ENCODE measurements at regions not wholly inside any gene's neighbourhood (a gene's known extent, or its start where the extent isn't known, plus 50 kb on each side); places are given as distances from the start of the nearest gene placed in this dataset.

GRCh38 chr16:64440005-64440404 is 681.9 kb downstream of the CDH11 start:
- H3K27ac ChIP-seq (replicated peaks), result no peak overlapping the region
- no peak overlapping the region for H3K4me3 ChIP-seq (replicated peaks; ENCODE audit: insufficient read depth, low read length)
- DNase-seq (ENCODE audit: low read depth in 1 of 2, low spot score in 1 of 2), result no peak
- TF ChIP-seq CTCF (IDR thresholded peaks at IDR 0.05; ENCODE audit: insufficient read depth, low read length), result no peak
- TF ChIP-seq REST (IDR thresholded peaks at IDR 0.05; ENCODE audit: insufficient replicate concordance, low read depth), result no peak
- TF ChIP-seq SPI1 (IDR thresholded peaks at IDR 0.05; ENCODE audit: borderline replicate concordance, low read depth), result no peak
- TF ChIP-seq GABPA (IDR thresholded peaks at IDR 0.05; ENCODE audit: low read depth), result no peak
- TF ChIP-seq POLR2AphosphoS5 (IDR thresholded peaks at IDR 0.05; ENCODE audit: low read depth), result no peak
- H3K27me3 ChIP-seq (ENCODE audit: insufficient read depth, poor library complexity, severe bottlenecking), result no peaks in the 10 kb centered on the region

- DNase-seq (ENCODE audit: low read depth in 1 of 2, low spot score in 1 of 2), result no peak
These were observed 684.0 kb downstream of the CDH11 start for GRCh38 chr16:64437706-64438324.

GRCh38 chr16:64434526-64435069 is 687.3 kb downstream of the CDH11 start:
- Histone ChIP-seq H3K27me3 (ENCODE audit: insufficient read depth, poor library complexity, severe bottlenecking) (no peaks in the 10 kb centered on the region), H3K27ac (replicated peaks) (no peak overlapping the region), H3K4me3 (replicated peaks; ENCODE audit: insufficient read depth, low read length) (no peak overlapping the region)
- TF ChIP-seq POLR2AphosphoS5 (IDR thresholded peaks at IDR 0.05; ENCODE audit: low read depth) (no peak), SPI1 (IDR thresholded peaks at IDR 0.05; ENCODE audit: borderline replicate concordance, low read depth) (no peak), CTCF (IDR thresholded peaks at IDR 0.05; ENCODE audit: insufficient read depth, low read length) (no peak), GABPA (IDR thresholded peaks at IDR 0.05; ENCODE audit: low read depth) (no peak), REST (IDR thresholded peaks at IDR 0.05; ENCODE audit: insufficient replicate concordance, low read depth) (no peak)
- DNase-seq (ENCODE audit: low read depth in 1 of 2, low spot score in 1 of 2), result no peak

More at GRCh38 chr16:64437706-64438324, 684.0 kb downstream of the CDH11 start:
- H3K4me3 ChIP-seq (replicated peaks; ENCODE audit: insufficient read depth, low read length), result no peak overlapping the region
- no peaks in the 10 kb centered on the region for H3K27me3 ChIP-seq (ENCODE audit: insufficient read depth, poor library complexity, severe bottlenecking)
- no peak overlapping the region for H3K27ac ChIP-seq (replicated peaks)
- no peak for TF ChIP-seq SPI1 (IDR thresholded peaks at IDR 0.05; ENCODE audit: borderline replicate concordance, low read depth)

GRCh38 chr16:64428463-64429113 is 693.3 kb downstream of the CDH11 start:
- Histone ChIP-seq H3K27ac (replicated peaks) (no peak overlapping the region), H3K4me3 (replicated peaks; ENCODE audit: insufficient read depth, low read length) (no peak overlapping the region), H3K27me3 (ENCODE audit: insufficient read depth, poor library complexity, severe bottlenecking) (no peaks in the 10 kb centered on the region)
- no peak for DNase-seq (ENCODE audit: low read depth in 1 of 2, low spot score in 1 of 2)
- TF ChIP-seq GABPA (IDR thresholded peaks at IDR 0.05; ENCODE audit: low read depth) (no peak), REST (IDR thresholded peaks at IDR 0.05; ENCODE audit: insufficient replicate concordance, low read depth) (no peak), SPI1 (IDR thresholded peaks at IDR 0.05; ENCODE audit: borderline replicate concordance, low read depth) (no peak), CTCF (IDR thresholded peaks at IDR 0.05; ENCODE audit: insufficient read depth, low read length) (no peak), POLR2AphosphoS5 (IDR thresholded peaks at IDR 0.05; ENCODE audit: low read depth) (no peak)

Measured in HL-60 (cell line).